G401 (cell line): ENCODE measurements at regions not wholly inside any gene's neighbourhood (a gene's known extent, or its start where the extent isn't known, plus 50 kb on each side); places are given as distances from the start of the nearest gene placed in this dataset.

Experiments
- DNase-seq: peaks from one replicate; pipeline ENCODE4 v3.0.0-alpha.2; 2015; ENCODE audit warnings: low spot score
- in situ Hi-C: cut with HindIII; loops from 2 replicates; pipeline ENCODE4 v1.10.0; 2016; ENCODE audit warnings: low sequenced_read_pairs, mixed read lengths

DNA sequence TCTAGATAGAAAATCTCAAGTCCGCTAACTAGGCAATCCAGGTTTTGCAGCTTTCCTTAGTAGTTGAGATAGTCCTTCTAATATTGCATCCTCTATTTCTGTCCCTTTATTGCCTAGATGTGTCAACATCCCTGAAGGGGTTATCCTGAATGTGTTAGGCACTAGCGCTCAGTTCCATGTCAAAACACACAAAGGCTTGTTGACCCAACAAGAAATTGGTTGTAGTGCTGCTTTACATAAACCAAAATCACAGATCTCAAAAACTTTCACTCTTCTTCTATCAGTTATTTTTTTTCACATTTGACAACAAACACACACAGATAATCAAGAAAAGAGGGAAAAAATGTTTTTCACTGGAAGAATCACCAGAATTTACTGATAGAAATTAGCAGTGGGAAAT, 51.4 kb upstream of the SOX2 start:
- in situ Hi-C loops: no loop called here
- DNase-seq: no peak

DNA sequence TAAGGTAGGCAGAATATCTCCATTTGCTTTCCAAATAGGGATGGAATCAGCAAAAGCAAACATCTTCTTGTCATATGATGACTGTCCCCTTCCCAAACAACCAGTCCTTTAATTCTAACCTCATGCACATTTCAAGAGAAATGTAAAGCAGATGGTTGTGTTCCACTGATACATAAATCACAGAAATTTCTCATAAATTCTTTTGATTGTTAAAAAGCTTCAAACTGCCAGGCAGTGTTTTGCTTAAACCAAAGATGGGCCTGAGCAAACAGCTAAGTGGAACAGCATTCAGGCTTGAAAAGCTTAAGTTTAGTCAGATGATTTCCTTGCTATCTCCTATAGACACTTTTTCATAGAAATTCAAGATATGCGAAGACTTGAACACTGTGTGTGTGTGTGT, 74.3 kb upstream of the SOX2 start:
- in situ Hi-C loops: no loop called here
- DNase-seq: no peak

DNA sequence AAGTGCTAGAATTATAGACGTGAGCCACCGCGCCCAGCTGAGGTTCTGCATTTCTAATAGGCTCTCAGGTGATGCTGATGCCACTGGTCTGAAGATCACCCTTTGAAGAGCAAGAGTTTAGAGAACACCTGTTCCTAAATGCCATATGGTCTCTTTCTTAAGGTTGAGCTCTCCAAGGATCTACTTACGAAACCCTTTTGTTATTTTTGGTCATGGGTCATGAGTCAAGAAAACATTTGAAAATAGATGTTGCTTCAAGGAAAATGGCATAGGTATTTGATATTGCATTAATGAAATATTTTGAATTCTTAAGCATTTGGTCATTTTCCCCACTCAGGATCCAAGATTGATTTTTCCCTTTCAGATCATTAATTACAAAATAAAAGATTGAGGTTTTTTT, 74.7 kb upstream of the SOX2 start:
- in situ Hi-C loops: no loop called here
- no peak for DNase-seq

DNA sequence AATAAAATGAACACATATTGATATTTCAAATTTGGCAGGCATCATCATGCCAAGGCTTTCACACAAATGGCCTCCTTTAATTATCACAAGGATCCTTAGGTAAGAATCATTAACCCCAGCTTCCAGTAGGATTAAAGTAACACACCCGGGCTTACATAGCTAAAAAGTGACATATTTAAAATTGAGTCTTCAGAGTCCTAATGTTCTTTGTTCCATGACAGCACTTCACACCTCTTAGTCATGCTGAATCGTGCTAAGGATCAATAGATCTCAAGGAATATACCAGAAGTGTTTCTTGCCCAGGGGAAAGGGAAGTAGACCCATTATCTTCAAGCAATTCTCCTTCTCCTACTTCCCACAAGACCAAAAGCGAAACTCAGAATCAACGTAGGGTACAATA, 76.6 kb upstream of the SOX2 start:
- DNase-seq: no peak
- in situ Hi-C loops: no loop called here

DNA sequence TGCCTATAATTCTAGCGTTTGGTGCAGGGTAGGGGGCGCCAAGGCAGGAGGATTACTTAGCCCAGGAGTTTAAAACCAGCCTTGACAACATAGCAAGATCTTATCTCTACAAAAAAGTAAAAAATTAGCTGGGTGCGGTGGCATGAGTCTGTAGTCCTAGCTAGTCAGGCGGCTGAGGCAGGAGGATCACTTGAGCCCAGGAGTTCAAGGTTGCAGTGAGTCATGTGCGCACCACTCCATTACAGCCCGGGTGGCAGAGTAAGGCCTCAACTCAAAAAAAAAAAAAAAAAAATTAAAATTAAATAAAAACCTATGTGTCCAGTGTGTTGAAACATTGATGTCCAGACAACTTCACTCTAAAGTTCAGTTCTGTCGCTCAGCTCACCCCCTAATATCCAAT, 78.2 kb upstream of the SOX2 start:
- in situ Hi-C loops: no loop called here

GRCh38 chr3:181631901-181632300, 79.8 kb upstream of the SOX2 start:
- no peak for DNase-seq
- in situ Hi-C loops: no loop called here

More for the DNA sequence above, 78.2 kb upstream of the SOX2 start:
- DNase-seq: no peak

DNA sequence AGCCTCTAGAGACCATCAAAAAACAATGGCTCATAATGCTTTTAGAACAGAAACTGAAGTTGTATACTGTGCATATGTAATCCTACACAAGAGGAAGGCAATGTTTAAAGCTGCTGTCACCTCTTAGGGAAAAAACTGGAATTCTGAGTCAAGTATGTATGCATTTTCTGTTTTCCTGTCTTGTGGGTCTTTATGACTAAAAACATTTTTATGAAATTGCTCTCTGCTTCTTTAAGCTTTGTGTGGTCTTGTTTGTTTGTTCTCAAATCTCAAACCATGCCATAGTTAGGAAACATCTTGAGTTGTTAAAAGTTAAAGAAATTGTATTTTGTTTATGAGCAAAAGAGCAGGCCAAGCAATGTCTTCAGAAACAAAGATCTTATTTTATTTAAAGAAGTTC, 80.9 kb upstream of the SOX2 start:
- in situ Hi-C loops: no loop called here
- no peak for DNase-seq

- no peak for DNase-seq
- in situ Hi-C loops: no loop called here
Measured at GRCh38 chr3:181629711-181630110, 82.0 kb upstream of the SOX2 start.

DNA sequence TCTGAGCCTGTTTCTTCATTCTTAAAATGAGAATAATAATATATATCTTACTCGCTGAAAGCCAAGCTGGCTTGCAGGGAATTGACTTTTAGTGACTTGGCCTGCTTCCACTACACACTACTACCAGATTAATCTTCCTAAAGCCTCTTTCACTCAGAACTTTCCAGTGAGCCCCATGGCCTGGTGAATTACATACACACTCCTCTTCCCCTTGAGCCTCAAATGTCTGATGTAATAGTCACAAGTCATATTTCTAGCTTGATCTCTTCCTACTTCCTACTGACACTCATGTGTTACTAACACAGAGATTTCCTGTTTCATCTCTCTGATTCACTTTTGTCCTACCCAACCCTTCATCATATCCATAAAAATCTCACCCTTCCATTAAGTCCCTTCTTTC, 82.7 kb upstream of the SOX2 start:
- in situ Hi-C loops: no loop called here
- DNase-seq: no peak

DNA sequence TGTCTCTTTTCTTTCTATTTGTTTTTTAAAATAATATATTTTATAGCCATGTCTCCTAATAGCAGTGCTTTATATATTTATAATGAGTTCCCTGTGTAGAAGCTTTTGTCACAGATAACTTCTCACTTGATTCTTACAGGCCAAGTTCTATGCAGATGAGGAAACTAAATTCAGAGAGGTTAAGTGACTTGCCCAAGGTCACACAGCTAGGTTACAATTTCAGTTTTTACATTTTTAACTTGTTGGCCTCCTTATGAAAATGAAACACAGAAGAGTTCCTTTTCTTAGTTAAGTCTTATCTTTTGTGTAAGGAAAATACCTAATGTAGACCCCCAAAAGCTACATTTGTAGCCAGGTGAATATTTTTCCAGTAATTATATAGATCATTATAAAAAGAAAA, 83.3 kb upstream of the SOX2 start:
- DNase-seq: no peak
- in situ Hi-C loops: no loop called here

DNA sequence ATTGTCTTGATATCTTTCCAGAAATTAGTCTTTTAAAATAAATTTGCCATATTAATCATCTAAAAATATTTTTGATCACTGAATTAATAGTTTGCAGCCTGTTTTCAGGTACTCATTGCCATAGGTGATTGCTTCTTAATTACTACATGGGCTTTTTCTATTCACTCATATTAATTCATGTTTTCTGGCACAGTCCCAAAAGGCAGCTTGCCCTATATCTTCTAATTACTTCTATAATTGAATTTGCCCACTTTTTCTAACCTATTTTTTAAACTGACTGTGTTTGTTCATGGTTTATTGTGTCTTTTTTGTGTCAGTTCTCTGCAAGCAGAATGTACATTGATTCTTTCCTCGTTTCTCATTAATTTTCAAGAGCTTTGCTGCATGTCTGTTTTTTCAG, 85.7 kb upstream of the SOX2 start:
- DNase-seq: no peak
- in situ Hi-C loops: no loop called here

GRCh38 chr3:181623924-181624694, 87.6 kb upstream of the SOX2 start:
- in situ Hi-C loops: no loop called here
- no peak for DNase-seq

DNA sequence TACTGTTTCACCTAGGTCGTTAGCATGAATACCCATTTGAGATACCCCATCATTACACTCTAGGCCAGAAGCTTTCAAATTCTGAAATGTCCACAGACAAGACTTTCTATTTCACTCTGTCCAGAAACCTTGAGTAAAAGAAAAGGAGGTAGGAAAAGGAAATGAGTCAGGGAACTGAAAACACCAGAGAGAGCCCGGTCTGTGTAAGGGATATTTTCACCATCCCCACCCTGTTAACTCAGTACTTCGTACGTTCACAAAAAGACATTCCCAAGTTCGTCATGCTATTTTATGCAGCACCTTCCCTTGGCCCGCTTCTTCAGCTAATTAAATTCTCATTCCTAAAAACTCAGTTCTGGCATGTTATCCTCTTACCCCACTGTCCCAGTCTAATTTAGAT, 89.4 kb upstream of the SOX2 start:
- in situ Hi-C loops: no loop called here
- no peak for DNase-seq

DNA sequence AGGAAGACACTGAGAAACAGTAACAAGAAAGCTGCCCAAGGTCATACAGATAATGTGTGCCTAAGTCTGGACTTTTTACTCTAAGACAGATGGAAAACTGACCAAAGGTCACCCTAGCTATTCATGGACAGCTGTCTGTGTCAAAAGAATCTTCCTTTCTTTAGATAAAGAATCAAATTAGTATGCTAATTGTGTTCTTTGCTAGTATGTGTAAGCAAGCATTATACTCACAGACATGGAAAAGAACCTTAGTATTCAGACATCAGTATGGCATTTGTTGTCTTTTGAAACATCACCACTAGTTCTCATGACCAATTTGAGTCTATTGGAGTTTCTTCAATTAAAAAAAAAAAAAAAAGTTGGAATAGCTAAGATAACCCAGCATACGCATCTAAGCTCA, 91.8 kb upstream of the SOX2 start:
- DNase-seq: no peak
- in situ Hi-C loops: no loop called here

GRCh38 chr3:181618260-181618659, 93.5 kb upstream of the SOX2 start:
- no peak for DNase-seq
- in situ Hi-C loops: no loop called here

DNA sequence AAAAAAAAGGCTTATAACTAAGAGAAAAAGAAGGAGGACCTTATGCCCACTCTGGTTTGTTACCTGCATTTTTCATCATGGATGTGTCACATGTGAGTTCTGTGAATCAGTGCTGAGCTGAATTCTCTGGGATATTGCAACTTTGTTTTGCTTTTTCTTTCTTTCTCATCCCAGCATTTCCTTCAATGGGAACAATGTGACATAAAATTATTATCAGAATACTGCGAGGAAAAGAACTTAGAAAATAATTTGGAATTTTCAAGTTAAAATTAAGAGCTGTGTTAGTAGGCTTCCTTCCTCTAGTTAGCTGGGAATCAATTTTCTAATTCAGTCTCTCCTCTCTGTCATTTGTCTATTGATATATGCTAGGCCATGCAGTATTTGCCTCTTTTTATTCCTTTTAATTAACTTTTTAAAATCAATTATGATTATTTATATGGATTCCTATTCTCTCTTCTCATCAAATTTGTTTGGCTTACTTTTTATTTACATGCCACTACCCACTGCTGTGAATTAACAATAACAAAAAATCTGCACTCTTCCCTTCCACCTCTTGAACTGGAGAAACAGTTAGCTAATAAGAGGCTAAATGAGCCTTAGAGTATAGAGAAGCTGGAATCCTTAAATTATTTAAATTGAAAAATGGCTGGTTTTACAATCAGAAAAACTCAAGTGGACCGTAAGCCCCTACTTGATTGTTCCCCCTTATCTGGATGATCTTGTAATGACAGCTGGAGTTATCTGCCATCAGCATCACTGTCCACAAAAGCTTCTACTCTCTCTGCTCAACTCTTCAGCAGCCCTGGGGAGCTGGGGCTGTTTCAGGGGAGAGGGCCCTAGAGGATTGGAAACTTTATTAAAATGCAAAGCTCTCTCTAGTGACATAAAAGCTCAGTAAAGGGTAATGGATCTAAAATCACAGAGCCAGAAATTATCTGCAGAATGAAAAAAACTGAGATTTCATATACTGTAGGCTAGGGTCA, 95.3 kb upstream of the SOX2 start:
- DNase-seq: no peak
- in situ Hi-C loops: no loop called here

- DNase-seq: no peak
- in situ Hi-C loops: no loop called here
Measured at GRCh38 chr3:181615666-181616065, 96.1 kb upstream of the SOX2 start.

DNA sequence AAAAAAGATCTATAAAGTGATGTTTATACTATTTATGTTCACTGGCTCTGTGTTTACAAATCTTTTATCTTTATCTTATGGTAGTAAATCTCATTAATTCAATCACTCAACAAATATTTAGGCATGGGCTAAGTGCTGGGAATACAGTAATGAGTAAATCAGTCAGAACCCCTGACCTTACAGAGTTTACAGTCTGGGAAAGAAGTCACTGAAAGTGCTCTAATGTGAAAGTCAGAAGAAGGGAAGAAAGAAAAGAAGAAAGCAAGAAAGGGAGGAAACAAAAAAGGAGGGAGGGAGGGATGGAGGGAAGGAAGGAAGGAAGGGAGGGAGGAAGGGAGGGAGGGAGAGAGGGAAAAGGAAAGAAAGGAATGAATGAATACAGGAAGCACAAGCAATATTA, 96.8 kb upstream of the SOX2 start:
- DNase-seq: no peak
- in situ Hi-C loops: no loop called here

DNA sequence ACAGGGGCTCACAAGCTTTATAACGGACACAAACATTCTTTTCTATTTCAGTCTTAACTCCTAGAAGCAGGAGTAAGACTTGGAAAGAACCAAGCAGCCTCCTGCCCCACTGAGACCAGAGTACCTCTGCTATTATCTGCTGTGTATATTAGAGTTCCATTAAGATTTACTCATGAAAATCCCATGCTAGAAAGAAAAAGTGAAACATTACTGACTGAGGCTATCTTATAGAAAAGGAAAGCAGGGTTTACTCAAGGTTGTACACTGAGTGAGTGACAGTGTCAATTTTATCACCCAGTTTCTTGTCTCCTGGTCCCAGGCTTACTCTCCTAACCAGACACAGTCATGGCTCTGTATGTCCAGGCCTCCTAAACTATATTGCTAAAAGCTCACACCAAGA, 97.9 kb upstream of the SOX2 start:
- DNase-seq: no peak
- in situ Hi-C loops: no loop called here

DNA sequence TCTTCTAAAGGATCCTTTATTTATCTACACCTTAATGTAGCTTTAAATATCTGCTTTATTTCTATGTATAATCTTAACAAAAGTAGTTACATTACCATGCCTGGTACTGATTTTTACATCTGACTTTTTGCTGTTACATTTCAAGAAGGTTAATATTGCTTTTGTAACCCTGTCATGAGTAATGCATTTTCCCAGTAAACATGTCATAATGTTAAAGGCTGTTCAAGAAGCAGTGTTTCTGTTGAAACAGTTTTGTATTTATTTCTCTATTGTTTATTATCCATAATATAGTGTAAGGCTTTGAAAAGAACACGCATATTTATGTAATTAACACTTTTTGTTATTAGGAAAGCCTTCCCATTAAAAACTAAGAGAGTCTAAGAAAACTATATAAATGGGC, 98.5 kb upstream of the SOX2 start:
- DNase-seq: no peak
- in situ Hi-C loops: no loop called here

- in situ Hi-C loops: no loop called here
- DNase-seq: no peak
Measured at GRCh38 chr3:181610973-181611265, 100.8 kb upstream of the SOX2 start.
